ENCODE measurements at regions not wholly inside any gene's neighbourhood (a gene's known extent, or its start where the extent isn't known, plus 50 kb on each side); places are given as distances from the start of the nearest gene placed in this dataset.

DNA sequence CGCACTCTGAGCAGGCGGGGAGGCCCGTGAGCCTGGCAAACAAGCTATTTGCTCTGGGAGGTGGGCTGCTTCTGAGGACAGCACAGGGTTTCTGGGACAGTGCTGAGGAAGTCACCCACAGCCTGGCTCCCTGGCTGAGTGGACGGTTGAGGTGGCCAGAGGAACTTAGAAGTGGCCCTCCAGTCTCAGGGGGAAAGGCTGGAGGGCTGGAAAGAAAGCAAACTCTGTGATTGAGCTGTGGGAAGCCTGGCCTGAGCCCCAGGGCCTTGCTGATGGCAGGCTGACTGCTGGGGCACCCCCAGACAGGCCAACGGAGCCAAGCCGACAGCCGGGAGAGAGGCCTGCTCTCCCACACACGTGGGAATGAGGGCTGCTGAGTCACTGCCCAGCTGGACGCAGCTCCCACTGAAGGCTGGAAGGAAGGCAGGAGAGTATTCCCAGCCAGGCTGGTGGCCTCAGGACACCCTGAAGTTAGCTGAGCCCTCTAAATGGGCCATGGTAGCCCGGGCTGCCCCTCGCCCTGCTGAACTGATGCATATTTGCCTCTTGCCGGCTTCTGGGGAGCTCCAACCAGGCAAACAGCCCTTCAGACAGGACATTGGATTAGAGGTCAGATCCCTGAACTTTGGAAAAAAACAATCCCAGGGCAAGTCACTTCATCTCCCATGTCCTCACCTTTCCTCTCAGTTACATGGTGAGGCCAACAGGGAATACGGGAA, 98.0 kb upstream of the TLE3 start:
- Histone ChIP-seq H3K27me3 (replicated peaks; ENCODE audit: insufficient read depth, low read depth, low read length, poor library complexity) (no peaks in the 10 kb centered on the region), H3K36me3 (ENCODE audit: insufficient read depth, low read length, poor library complexity, severe bottlenecking) (no peaks in the 10 kb centered on the region), H3K27ac (ENCODE audit: low read depth, low read length, poor library complexity, severe bottlenecking) (peak overlapping the region; percentile 89), H3K4me1 (ENCODE audit: insufficient read depth, low read length, poor library complexity, severe bottlenecking) (peaks cover 51% of the 10 kb centered on the region), H3K4me3 (ENCODE audit: low read depth, low read length, poor library complexity, severe bottlenecking) (no peak overlapping the region), H3K9me3 (ENCODE audit: low read depth, low read length, poor library complexity, severe bottlenecking) (no peaks in the 10 kb centered on the region)
- DNase-seq (ENCODE audit: low spot score): no peak
- BruUV-seq (replicated peaks): no TSS peak
- intact Hi-C loops (cut with micrococcal nuclease; ENCODE audit: unreplicated experiment): loop anchor here (5.0 kb wide), 1 partner anchor 98 kb away; the partner anchor contains the start of gene TLE3
- POLR2A ChIA-PET (ENCODE audit: low non-redundant PET): no interaction called here
- CTCF ChIA-PET: no interaction called here
- TF ChIP-seq EZH2 (IDR thresholded peaks at IDR 0.05; ENCODE audit: borderline replicate concordance, low read depth, low read length, poor library complexity, severe bottlenecking): no peak
- TF ChIP-seq, protein P1, sequence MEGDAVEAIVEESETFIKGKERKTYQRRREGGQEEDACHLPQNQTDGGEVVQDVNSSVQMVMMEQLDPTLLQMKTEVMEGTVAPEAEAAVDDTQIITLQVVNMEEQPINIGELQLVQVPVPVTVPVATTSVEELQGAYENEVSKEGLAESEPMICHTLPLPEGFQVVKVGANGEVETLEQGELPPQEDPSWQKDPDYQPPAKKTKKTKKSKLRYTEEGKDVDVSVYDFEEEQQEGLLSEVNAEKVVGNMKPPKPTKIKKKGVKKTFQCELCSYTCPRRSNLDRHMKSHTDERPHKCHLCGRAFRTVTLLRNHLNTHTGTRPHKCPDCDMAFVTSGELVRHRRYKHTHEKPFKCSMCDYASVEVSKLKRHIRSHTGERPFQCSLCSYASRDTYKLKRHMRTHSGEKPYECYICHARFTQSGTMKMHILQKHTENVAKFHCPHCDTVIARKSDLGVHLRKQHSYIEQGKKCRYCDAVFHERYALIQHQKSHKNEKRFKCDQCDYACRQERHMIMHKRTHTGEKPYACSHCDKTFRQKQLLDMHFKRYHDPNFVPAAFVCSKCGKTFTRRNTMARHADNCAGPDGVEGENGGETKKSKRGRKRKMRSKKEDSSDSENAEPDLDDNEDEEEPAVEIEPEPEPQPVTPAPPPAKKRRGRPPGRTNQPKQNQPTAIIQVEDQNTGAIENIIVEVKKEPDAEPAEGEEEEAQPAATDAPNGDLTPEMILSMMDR (conservative IDR thresholded peaks at IDR 0.05; ENCODE audit: low read depth, low read length): no peak

- H3K9me3 ChIP-seq (ENCODE audit: low read depth, low read length, poor library complexity, severe bottlenecking): no peaks in the 10 kb centered on the region
- H3K4me3 ChIP-seq (ENCODE audit: low read depth, low read length, poor library complexity, severe bottlenecking): no peak overlapping the region
- no peaks in the 10 kb centered on the region for H3K27me3 ChIP-seq (replicated peaks; ENCODE audit: insufficient read depth, low read depth, low read length, poor library complexity)
- TF ChIP-seq, protein P1 (conservative IDR thresholded peaks at IDR 0.05; ENCODE audit: low read depth, low read length): no peak
- TF ChIP-seq EZH2 (IDR thresholded peaks at IDR 0.05; ENCODE audit: borderline replicate concordance, low read depth, low read length, poor library complexity, severe bottlenecking): no peak
- no peak for DNase-seq (ENCODE audit: low spot score)
- no peaks in the 10 kb centered on the region for H3K36me3 ChIP-seq (ENCODE audit: insufficient read depth, low read length, poor library complexity, severe bottlenecking)
- POLR2A ChIA-PET (ENCODE audit: low non-redundant PET): no interaction called here
- no TSS peak for BruUV-seq (replicated peaks)
- peak overlapping the region; percentile 89 for H3K27ac ChIP-seq (ENCODE audit: low read depth, low read length, poor library complexity, severe bottlenecking)
- CTCF ChIA-PET: no interaction called here
- intact Hi-C loops (cut with micrococcal nuclease; ENCODE audit: unreplicated experiment): loop anchor here (5.0 kb wide), 1 partner anchor 98 kb away; the partner anchor contains the start of gene TLE3
- peaks cover 47% of the 10 kb centered on the region for H3K4me1 ChIP-seq (ENCODE audit: insufficient read depth, low read length, poor library complexity, severe bottlenecking)
Observed at GRCh38 chr15:70195171-70195570, 97.5 kb upstream of the TLE3 start.

- no peaks in the 10 kb centered on the region for H3K27me3 ChIP-seq (replicated peaks; ENCODE audit: insufficient read depth, low read depth, low read length, poor library complexity)
- CTCF ChIA-PET: no interaction called here
- H3K4me1 ChIP-seq (ENCODE audit: insufficient read depth, low read length, poor library complexity, severe bottlenecking): peaks cover 38% of the 10 kb centered on the region
- TF ChIP-seq, protein P1 (conservative IDR thresholded peaks at IDR 0.05; ENCODE audit: low read depth, low read length): no peak
- no peak for TF ChIP-seq EZH2 (IDR thresholded peaks at IDR 0.05; ENCODE audit: borderline replicate concordance, low read depth, low read length, poor library complexity, severe bottlenecking)
- BruUV-seq (replicated peaks): no TSS peak
- no peaks in the 10 kb centered on the region for H3K9me3 ChIP-seq (ENCODE audit: low read depth, low read length, poor library complexity, severe bottlenecking)
- POLR2A ChIA-PET (ENCODE audit: low non-redundant PET): no interaction called here
- intact Hi-C loops (cut with micrococcal nuclease; ENCODE audit: unreplicated experiment): no loop called here
- no peak overlapping the region for H3K4me3 ChIP-seq (ENCODE audit: low read depth, low read length, poor library complexity, severe bottlenecking)
- no peaks in the 10 kb centered on the region for H3K36me3 ChIP-seq (ENCODE audit: insufficient read depth, low read length, poor library complexity, severe bottlenecking)
- H3K27ac ChIP-seq (ENCODE audit: low read depth, low read length, poor library complexity, severe bottlenecking): no peak overlapping the region
- DNase-seq (ENCODE audit: low spot score): no peak
Observed at GRCh38 chr15:70194266-70194665, 96.5 kb upstream of the TLE3 start.

Data from A673 (cell line).